H9 (cell line): ENCODE measurements at regions not wholly inside any gene's neighbourhood (a gene's known extent, or its start where the extent isn't known, plus 50 kb on each side); places are given as distances from the start of the nearest gene placed in this dataset.

ENCODE experiments used
- DNase-seq: peaks from one replicate; pipeline ENCODE4 v3.0.0-alpha.2; 2017
- H2AFZ ChIP-seq: one replicate; pipeline ENCODE4 v1.6.1; 2013; ENCODE audit warnings: mild to moderate bottlenecking, low read length, control low read depth, moderate library complexity
- H2AK5ac ChIP-seq: 2 replicates; pipeline ENCODE4 v1.6.1; 2013; ENCODE audit warnings: low read length, control low read depth, mixed read lengths; ENCODE audit not compliant: insufficient read length
- H2BK120ac ChIP-seq: one replicate; pipeline ENCODE4 v1.6.1; 2013; ENCODE audit warnings: low read depth, mild to moderate bottlenecking, low read length, control low read depth, inconsistent platforms; ENCODE audit not compliant: poor library complexity, severe bottlenecking
- H2BK12ac ChIP-seq: 2 replicates; pipeline ENCODE4 v1.6.1; 2013; ENCODE audit warnings: low read length, control low read depth, mixed read lengths, low read depth; ENCODE audit not compliant: insufficient read length
- H2BK15ac ChIP-seq: 2 replicates; pipeline ENCODE4 v1.6.1; 2013; ENCODE audit warnings: low read depth, low read length, control low read depth
- H2BK20ac ChIP-seq: one replicate; pipeline ENCODE4 v1.6.1; 2013; ENCODE audit warnings: low read depth, mild to moderate bottlenecking, low read length, control low read depth, inconsistent platforms; ENCODE audit not compliant: poor library complexity, severe bottlenecking
- H2BK5ac ChIP-seq: 2 replicates; pipeline ENCODE4 v1.6.1; 2013; ENCODE audit warnings: low read length, control low read depth, mixed read lengths; ENCODE audit not compliant: insufficient read length
- H3K14ac ChIP-seq: 2 replicates; pipeline ENCODE4 v1.6.1; 2013; ENCODE audit warnings: low read length, control low read depth; ENCODE audit not compliant: insufficient read depth
- H3K18ac ChIP-seq: 2 replicates; pipeline ENCODE4 v1.6.1; 2013; ENCODE audit warnings: low read depth, mild to moderate bottlenecking, mixed read lengths, low read length, control low read depth; ENCODE audit not compliant: insufficient read length
- H3K23ac ChIP-seq: 2 replicates; pipeline ENCODE4 v1.6.1; 2013; ENCODE audit warnings: low read length, control low read depth, mixed read lengths, low read depth; ENCODE audit not compliant: insufficient read length
- H3K23me2 ChIP-seq: 2 replicates; pipeline ENCODE4 v1.6.1; 2013; ENCODE audit warnings: low read depth, mild to moderate bottlenecking, mixed read lengths, low read length, control low read depth; ENCODE audit not compliant: insufficient read length, poor library complexity, severe bottlenecking
- H3K27ac ChIP-seq: 2 replicates; pipeline ENCODE4 v1.5.1; 2013; ENCODE audit warnings: low read length, control low read depth, mixed read lengths, low read depth; ENCODE audit not compliant: insufficient read length
- H3K27me3 ChIP-seq: 2 replicates; pipeline ENCODE4 v1.6.1; 2013; ENCODE audit warnings: low read length, control low read depth, inconsistent platforms; ENCODE audit not compliant: insufficient read depth
- H3K4ac ChIP-seq: 2 replicates; pipeline ENCODE4 v1.6.1; 2013; ENCODE audit warnings: low read depth, mild to moderate bottlenecking, control low read depth, inconsistent platforms, low read length, moderate library complexity
- H3K4me1 ChIP-seq: 2 replicates; pipeline ENCODE4 v1.6.1; 2013; ENCODE audit warnings: low read length, control low read depth, inconsistent platforms; ENCODE audit not compliant: insufficient read depth
- H3K4me2 ChIP-seq: 2 replicates; pipeline ENCODE4 v1.6.1; 2013; ENCODE audit warnings: low read length, control low read depth, mixed read lengths; ENCODE audit not compliant: insufficient read length, insufficient read depth
- H3K56ac ChIP-seq: 2 replicates; pipeline ENCODE4 v1.6.1; 2013; ENCODE audit warnings: low read depth, mild to moderate bottlenecking, mixed read lengths, low read length, control low read depth; ENCODE audit not compliant: insufficient read length
- H3K79me1 ChIP-seq: 2 replicates; pipeline ENCODE4 v1.6.1; 2013; ENCODE audit warnings: low read depth, mild to moderate bottlenecking, moderate library complexity, low read length, control low read depth, inconsistent platforms; ENCODE audit not compliant: insufficient read depth, poor library complexity, severe bottlenecking
- H3K79me2 ChIP-seq: 2 replicates; pipeline ENCODE4 v1.6.1; 2013; ENCODE audit warnings: low read length, control low read depth, inconsistent platforms; ENCODE audit not compliant: insufficient read depth
- H3K9ac ChIP-seq: 2 replicates; pipeline ENCODE4 v1.6.1; 2013; ENCODE audit warnings: low read length, control low read depth, mixed read lengths; ENCODE audit not compliant: insufficient read length; ENCODE audit errors: extremely low read depth
- H3K9me3 ChIP-seq: one replicate; pipeline ENCODE4 v1.6.1; 2013; ENCODE audit warnings: low read depth, low read length, inconsistent platforms; ENCODE audit not compliant: control insufficient read depth
- H3T11ph ChIP-seq: one replicate; pipeline ENCODE4 v1.6.1; 2013; ENCODE audit warnings: mild to moderate bottlenecking, low read length, control low read depth, inconsistent platforms
- H4K20me1 ChIP-seq: one replicate; pipeline ENCODE4 v1.6.1; 2013; ENCODE audit not compliant: control insufficient read depth, insufficient read length, insufficient read depth
- H4K5ac ChIP-seq: 2 replicates; pipeline ENCODE4 v1.6.1; 2013; ENCODE audit warnings: low read depth, mild to moderate bottlenecking, mixed read lengths, low read length, control low read depth; ENCODE audit not compliant: insufficient read length
- H4K8ac ChIP-seq: replicated peaks from 2 replicates; pipeline ENCODE4 v1.6.1; 2013; ENCODE audit warnings: low read length, control low read depth, mixed read lengths, low read depth; ENCODE audit not compliant: insufficient read length
- H4K91ac ChIP-seq: 2 replicates; pipeline ENCODE4 v1.6.1; 2013; ENCODE audit warnings: low read depth, mild to moderate bottlenecking, moderate library complexity, mixed read lengths, low read length, control low read depth; ENCODE audit not compliant: insufficient read length
- H3K27ac Mint-ChIP-seq, 3 experiments: 2 replicates in 2 of 3; 3 replicates in 1 of 3; pipeline ENCODE4 v1.8.0; 2020 to 2021; ENCODE audit warnings: mixed read lengths in 3 of 3, mild to moderate bottlenecking in 1 of 3, moderate library complexity in 1 of 3
- H3K27me3 Mint-ChIP-seq: 2 replicates; pipeline ENCODE4 v1.8.0; 2021; ENCODE audit warnings: low read depth, mild to moderate bottlenecking, moderate library complexity, mixed read lengths
- H3K36me3 Mint-ChIP-seq, 3 experiments: 2 replicates in 2 of 3; 3 replicates in 1 of 3; pipeline ENCODE4 v1.8.0; 2020 to 2021; ENCODE audit warnings: low read depth in 3 of 3, mixed read lengths in 3 of 3; ENCODE audit not compliant: insufficient read depth in 1 of 3
- H3K4me1 Mint-ChIP-seq, 2 experiments: 2 replicates each; pipeline ENCODE4 v1.8.0; 2020; ENCODE audit warnings: mixed read lengths in 2 of 2
- H3K4me3 Mint-ChIP-seq, 2 experiments: 2 replicates in 1 of 2; 3 replicates in 1 of 2; pipeline ENCODE4 v1.8.0; 2020 to 2021; ENCODE audit warnings: mild to moderate bottlenecking in 2 of 2, mixed read lengths in 2 of 2, moderate library complexity in 1 of 2
- H3K9me3 Mint-ChIP-seq, 2 experiments: 2 replicates in 1 of 2; 3 replicates in 1 of 2; pipeline ENCODE4 v1.8.0; 2020; ENCODE audit warnings: mild to moderate bottlenecking in 2 of 2, mixed read lengths in 2 of 2, moderate library complexity in 1 of 2
- WGBS: extraction: QIAGEN DNeasy Blood & Tissue Kit; methylation state at CpG from one replicate; pipeline ENCODE4 v1.1.7; 2013; ENCODE audit warnings: missing lambda C conversion rate, low lambda C conversion rate, mixed read lengths; ENCODE audit not compliant: insufficient read length; ENCODE audit errors: extremely low coverage; 5-methylcytosine and 5-hydroxymethylcytosine counted together
- TF ChIP-seq, protein P1 (sequence below): fragments of 200-600 bp; sonication (generic); conservative IDR thresholded peaks from 3 replicates; pipeline ENCODE4 v1.8.0; 2021; ENCODE audit warnings: antibody characterized with exemption, mild to moderate bottlenecking

- no peak overlapping the region for H2AK5ac ChIP-seq
- H3K27me3 ChIP-seq: no peaks in the 10 kb centered on the region
- DNase-seq: no peak
- Mint-ChIP-seq H3K36me3 (no peaks in the 10 kb centered on the region), H3K27ac (no peak overlapping the region), H3K9me3 (no peaks in the 10 kb centered on the region), H3K27me3 (no peaks in the 10 kb centered on the region; the same call in 1 of the 2 replicates), H3K4me3 (no peak overlapping the region), H3K4me1 (peaks cover 15 to 16% of the 10 kb centered on the region in 2 experiments)
- H3K9ac ChIP-seq: no peak overlapping the region
- no peaks in the 10 kb centered on the region for H4K20me1 ChIP-seq
- H3K23me2 ChIP-seq: no peaks in the 10 kb centered on the region
- no peak overlapping the region for H2AFZ ChIP-seq
- no peak overlapping the region for H4K91ac ChIP-seq
- H3K4me2 ChIP-seq: no peak overlapping the region
- no peak overlapping the region for H2BK15ac ChIP-seq
- no peaks in the 10 kb centered on the region for H3K9me3 ChIP-seq
- H3K4me1 ChIP-seq: peaks cover 2% of the 10 kb centered on the region; the same call in 1 of the 2 replicates
- no peak overlapping the region for H4K8ac ChIP-seq
- no peak overlapping the region for H2BK5ac ChIP-seq
- H2BK120ac ChIP-seq: no peak overlapping the region
- no peak overlapping the region for H2BK12ac ChIP-seq
- H4K5ac ChIP-seq: no peak overlapping the region
- H3K27ac ChIP-seq: no peak overlapping the region
- H3K18ac ChIP-seq: no peak overlapping the region
- no CpG with 5 or more reads among the region's 8 CpGs for WGBS
- no peak overlapping the region for H3K4ac ChIP-seq
- H3K14ac ChIP-seq: no peak overlapping the region
- no peak overlapping the region for H3T11ph ChIP-seq
- no peak overlapping the region for H3K23ac ChIP-seq
- H3K79me1 ChIP-seq: no peaks in the 10 kb centered on the region
- no peaks in the 10 kb centered on the region for H3K79me2 ChIP-seq
- no peak overlapping the region for H2BK20ac ChIP-seq
- H3K56ac ChIP-seq: no peak overlapping the region
- TF ChIP-seq, protein P1, sequence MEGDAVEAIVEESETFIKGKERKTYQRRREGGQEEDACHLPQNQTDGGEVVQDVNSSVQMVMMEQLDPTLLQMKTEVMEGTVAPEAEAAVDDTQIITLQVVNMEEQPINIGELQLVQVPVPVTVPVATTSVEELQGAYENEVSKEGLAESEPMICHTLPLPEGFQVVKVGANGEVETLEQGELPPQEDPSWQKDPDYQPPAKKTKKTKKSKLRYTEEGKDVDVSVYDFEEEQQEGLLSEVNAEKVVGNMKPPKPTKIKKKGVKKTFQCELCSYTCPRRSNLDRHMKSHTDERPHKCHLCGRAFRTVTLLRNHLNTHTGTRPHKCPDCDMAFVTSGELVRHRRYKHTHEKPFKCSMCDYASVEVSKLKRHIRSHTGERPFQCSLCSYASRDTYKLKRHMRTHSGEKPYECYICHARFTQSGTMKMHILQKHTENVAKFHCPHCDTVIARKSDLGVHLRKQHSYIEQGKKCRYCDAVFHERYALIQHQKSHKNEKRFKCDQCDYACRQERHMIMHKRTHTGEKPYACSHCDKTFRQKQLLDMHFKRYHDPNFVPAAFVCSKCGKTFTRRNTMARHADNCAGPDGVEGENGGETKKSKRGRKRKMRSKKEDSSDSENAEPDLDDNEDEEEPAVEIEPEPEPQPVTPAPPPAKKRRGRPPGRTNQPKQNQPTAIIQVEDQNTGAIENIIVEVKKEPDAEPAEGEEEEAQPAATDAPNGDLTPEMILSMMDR: no peak
Measured at GRCh38 chr5:17099946-17100345, 117.5 kb upstream of the BASP1 start.
